ENCODE measurements at regions not wholly inside any gene's neighbourhood (a gene's known extent, or its start where the extent isn't known, plus 50 kb on each side); places are given as distances from the start of the nearest gene placed in this dataset.

DNA sequence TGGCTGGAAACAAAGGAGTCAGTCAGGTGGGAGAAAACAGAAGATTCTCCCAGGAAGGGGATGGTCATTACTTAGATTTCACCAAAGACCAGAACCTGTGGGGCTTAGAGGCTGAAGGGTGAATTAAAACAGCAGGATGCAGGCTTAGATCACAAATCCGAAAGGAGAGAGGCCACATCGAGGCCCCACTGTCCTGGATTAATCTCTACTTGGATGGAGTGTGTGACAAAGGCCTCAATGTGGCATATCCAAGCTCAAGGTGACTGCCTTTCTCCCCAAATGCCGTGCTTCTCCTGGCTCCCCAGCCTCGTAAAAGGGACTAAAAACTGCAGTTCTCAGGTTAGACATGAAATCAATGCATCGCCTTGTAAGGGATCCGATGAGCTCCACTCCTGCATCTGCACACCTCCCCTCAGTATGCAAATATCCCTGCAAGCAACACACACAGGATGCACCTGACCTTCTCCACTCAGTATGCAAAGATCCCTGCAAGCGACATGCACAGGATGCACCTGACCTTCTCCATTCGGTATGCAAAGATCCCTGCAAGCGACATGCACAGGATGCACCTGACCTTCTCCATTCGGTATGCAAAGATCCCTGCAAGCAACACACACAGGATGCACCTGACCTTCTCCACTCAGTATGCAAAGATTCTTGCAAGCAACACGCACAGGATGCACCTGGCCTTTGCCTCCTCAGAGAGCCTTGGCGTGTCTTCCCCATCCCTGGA lies 447.4 kb downstream of the BRD1 start:
- no peak for DNase-seq

DNA sequence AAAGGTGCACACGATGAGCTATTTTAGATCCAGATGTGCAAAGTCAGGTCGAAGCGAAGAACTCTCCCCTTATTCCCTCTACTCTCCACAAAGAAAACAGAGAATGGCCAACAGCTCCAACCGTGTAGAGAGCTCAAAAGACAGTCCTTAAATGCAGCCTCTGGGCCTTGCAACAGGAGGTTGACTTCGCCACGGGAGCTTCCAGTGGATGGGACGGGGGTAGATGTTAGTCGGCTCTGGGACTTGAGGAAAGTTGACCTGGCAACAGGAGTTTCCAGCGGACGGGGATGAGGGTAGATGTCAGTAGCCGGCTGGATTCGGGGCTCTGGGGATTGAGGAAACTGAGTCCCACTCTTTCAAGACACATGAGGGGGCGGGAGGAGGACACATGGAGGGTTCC lies 450.4 kb downstream of the BRD1 start:
- DNase-seq: no peak

DNA sequence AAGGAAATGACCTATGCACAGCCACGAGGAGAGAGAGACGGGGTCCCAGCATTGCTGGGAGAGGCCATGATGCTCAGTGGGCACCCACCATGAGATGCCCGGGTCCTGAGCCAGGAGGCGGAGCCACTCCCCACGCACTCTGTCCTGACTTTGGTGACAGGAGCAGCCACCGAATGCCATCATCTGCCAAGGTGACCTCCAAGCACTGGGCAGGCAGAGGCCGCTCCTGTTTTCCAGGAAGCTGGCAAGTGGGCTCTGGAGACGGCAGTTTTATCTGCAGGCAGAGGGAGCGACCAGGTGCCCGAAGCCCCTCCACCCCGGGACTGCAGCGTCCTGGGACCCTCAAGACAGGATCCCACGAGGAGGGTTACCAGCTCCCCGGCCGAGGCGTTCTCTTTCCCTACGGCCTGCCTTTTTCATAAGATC lies 453.9 kb downstream of the BRD1 start:
- DNase-seq: no peak

DNA sequence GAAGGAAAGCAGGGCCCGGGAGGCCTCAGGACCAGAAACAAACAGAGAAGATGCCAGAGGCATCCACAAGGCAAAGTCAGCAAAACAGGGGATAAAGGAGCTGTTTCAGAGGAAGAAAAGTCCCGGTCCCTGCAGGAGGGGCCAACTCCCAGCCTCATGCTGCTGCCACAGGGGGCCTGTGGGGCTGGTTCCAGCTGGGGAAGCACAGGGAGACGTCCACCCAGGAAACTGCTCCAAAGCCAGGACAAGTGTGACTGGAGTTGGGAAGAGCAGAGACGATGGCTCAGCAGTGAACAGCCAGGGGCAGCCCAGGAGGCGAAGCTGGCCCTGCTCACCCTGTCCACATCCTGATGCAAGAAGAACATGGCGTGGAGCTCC lies 454.4 kb downstream of the BRD1 start:
- no peak for DNase-seq

DNA sequence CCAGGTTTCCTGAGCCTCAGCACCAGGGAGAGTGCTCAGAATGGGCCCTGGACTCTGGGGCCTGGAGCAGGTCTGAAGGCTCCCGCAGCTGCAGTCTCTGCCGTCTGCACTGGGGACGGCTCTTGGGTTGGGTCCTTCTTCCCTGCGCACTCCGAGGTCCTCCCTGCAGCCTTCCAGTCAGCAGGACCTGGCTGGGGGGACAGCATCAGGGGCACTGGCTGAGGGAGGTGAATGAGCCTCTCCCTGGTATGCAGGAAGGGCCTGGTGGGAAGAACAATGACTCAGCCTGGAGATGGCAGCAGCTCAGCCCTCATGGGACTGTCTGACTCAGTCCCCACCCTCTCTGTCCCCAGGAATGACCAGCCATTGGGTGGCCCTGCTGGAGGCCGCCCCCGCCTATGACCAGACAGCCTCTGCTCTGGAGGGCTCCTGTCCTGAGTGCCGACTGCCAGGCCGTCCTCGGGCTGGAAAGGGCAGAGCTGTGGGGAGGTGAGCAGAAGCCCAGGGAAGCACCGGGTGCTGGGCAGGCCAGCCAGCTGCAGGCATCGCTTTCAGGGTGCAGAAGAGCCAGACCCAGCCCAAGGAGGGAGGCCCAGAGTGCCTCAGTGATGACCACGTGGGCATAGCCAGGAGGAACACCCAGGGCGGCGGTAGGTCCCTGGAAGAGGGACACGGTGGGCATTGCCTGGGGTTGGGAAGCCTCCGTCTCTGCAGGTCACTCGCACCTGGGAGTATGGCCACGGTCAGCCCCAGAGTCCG lies 455.0 kb downstream of the BRD1 start:
- no peak for DNase-seq

DNA sequence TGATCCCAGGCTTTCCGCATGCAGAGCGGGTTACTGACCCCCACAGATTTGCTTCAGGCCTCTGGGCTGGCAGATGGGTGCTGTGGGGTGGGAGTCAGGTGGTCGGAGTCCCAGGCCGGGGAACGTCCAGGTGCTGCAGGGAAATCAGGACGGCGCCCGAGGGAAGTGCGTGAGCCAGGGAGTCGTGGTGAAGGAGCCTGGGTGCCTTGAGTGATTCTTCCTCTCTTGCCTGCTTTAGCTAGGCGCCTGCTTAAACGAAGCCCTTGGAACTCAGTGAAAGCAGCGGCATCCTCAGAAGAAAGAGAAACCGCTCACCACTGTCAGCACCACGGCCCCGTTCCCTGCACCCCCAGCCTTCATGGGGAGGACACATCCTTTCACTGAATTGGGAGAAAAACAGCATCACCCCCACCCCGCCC lies 455.6 kb downstream of the BRD1 start:
- DNase-seq: no peak

DNA sequence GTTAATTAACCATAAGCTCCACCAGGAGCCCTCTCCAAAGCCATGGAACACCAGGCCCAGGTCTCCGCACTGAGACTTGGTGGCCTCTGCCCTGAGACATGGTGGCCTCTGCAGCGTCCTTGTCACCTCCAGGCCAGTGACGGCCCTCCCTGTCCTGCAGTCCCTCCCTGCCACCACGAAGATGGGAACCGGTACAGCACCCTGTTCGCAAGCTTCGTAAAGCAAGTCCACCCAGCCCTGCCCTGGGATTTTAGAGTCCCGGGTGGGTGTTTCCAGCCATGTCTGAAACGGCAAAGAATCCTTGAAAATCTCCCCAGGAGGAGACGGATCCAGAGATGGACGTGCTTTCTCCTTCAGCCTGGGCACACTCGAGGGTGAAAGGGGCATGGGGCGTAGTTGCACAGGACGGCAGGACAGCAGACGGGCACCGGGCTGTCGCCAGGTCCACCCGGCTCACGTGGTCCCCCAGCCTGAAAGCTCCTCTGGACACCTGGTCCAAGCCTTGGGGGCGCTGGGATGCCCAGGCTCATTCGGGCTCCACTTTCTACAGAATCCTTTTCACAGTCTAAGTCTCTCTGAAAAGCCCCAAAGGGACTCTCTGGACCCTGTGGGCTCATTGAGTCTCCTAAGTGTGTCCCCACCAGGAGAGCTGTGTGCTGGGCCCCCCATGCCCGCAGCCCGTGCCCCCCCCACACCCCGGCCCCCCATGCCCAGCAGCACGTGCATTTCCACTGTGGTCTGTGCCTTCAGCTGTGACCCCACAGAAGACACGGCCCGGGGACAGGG lies 456.2 kb downstream of the BRD1 start:
- DNase-seq: no peak

DNA sequence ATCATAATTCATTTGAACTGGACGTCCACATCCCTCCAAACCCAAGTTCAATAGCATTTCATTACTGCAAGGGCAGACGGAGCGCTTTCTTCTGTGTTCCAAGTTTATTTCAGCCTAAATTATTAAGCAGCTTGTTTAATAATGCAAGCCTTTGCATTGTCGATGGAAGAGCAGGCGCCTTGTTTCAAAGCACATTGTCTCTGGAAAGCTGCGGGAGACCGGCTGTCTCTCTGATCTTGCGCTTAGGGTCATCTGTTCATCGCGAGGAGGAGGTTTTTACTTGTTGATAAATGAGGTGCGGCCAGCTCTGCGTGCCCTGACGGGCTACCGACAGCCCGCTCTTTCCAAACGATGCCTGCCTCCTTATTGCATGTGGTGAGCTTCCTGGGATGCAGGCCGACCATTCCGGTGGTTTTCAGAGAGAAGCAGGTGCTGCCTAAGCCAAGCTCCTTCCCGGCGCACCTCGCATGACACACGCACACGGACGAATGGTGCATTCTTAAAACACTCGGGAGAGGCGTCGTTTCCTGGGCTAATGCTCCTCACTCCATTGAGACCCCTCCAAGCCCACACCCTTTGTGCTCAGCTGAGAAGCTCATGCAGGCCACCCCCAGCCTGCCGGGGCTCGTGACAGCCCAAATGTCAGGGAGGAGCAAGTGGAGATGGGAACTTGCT lies 456.9 kb downstream of the BRD1 start:
- DNase-seq: no peak

DNA sequence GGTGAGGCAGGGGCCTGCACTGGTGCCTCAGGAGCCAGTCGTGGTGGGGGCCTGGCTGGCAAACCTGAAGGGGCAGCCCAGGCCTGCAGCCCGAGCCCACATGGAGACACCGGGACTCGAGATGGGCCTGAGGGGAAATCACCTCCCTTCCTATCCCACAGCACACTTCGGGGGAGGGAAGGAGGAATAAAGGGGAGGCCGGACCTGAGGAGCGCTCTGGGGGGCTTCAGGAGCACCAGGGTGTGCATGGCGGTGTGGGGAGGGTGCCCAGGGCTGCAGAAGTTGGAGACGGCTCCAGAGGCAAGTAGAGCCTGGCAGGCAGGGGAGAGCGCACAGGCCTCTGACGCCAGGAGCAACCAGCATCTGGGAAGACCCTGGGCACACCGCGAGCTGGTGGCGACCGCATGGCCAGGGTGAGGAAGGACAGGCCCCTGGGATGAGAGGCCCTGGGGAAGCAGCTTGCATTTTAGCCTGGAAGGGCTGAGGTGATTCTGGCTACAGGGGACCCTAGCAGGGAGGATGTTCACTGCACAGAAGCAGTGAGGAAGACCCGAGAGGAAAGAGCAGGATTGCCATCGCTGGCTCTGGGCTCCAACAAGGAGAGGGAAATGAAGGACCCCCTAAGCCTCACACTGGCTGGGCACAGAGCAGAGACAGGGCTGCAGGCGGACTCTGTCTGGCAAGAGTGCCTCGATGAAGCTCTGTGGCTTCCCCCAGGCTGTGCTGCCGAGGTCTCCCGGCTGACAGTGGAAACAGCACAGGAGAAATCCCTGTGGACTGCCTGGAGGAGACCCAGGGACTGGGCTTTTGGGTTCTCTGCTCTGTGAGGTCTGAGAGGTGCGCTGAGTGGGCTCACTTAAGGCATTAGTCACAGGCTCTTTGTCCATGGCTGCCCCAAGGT lies 457.7 kb downstream of the BRD1 start:
- DNase-seq: no peak

DNA sequence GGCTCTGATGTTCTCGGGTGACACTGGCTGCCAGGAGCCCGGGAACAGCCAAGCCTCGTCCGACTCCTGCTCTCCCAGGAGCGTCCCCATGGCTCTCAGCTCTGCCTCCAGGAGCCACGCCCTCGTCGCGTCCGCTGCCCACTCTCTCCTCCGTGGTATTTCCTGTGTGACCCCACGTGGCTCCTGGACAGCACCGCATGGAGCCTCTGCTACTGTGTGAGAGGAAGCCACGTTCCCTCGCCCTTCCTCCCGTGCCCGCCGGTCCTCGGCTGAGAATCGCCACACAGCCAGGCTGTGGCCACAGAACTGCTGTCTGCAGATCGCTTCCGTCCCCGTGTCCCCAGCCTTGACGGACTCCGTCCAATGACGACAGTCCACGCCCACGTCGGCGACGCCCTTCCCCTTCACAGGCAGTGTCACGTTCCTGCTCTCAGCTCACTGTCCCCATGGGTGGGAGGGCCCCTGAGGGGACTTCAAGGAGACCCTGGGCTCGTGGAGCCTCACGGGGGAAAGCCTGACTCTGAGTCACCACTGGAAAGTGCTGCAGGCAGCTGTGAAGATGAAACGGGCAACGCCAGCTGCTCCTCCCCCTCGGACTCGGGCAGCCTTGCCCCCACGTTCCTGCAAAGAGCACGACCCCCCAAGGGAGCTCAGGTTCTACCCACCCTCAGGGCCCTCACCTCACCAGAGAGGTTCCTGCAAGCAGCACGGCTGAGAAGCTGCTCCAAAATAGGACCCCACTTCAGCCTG lies 458.5 kb downstream of the BRD1 start:
- DNase-seq: no peak

DNA sequence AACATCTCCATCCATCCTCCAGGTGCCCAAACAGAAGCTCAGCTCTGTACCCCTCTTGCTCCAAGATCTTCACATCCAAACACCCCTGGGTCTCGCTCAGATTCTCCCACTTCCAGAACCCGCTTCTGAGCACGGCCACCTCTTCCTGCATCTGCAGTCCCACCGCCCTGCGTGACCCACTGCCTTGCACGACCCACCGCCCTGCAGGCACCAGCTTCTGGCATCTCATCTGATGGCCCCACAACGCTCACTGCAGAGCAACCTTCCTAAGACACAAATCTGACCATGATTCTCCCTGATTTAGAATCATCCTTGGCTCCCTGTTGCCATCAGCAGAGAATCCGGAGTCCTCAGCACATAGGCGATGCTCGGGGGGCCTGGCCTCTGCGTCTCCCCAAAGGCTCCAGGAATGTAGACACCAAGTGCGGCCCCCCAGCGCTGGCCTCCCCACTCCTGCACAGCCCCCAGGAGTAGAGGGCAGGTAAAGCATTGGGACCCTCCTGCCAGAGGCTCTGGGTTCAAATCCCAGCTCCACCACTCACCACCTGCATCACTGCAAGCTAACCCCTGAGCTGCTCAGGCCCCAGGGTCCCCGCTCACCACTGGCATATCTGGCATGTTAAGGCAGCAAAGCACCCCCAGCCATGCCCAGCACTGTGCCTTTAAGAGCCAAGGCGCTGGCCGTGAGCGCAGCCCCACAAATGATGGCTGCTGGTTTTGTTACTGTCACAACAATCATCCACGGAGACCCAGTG lies 459.3 kb downstream of the BRD1 start:
- no peak for DNase-seq

DNA sequence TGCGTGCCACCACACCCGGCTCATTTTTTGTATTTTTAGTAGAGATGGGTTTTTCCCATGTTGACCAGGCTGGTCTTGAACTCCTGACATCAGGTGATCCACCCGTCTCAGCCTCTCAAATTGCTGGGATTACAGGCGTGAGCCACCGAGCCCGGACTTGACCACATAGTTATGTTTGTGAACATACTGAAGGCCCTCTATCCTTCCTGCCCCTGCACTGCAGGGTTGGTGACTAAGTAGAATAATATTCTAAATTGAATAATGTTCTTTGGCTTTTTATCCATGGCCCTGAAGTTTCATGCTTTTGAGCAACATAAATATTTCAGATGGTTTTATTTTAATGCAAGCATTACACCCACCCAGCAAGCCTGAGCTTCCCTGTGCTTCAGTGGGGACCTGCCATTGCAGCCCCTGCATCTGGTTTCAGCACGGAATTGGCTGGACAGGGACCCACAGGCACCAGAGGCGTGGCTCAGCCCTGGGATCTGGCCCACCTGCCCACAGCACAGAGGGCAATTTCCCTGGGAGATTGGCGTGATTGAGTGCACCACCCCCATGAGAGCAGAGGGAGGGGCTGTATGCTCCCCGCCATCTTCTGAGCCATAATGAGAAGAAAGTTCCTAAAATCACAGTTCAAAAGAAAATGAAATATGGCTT lies 460.5 kb downstream of the BRD1 start:
- no peak for DNase-seq

DNA sequence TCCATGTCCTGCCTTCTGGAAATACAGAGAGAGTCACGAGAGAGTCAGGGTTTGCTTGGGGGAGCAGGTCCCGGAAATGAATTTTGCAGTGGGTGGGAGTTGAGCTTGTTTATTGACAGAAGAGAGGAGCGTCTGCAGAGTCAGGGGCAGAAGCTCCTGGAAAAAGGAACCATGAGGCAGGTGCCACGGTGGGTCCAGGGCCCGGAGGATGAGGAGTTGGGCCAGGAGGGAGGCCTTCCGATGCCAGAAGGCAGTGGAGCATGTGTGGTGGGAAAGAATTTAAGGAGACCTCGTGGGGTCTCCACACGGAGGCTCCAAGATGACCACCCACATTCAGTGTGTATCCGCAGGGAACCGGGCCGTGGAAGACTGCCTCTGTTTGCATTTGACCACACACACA lies 461.2 kb downstream of the BRD1 start:
- no peak for DNase-seq

DNA sequence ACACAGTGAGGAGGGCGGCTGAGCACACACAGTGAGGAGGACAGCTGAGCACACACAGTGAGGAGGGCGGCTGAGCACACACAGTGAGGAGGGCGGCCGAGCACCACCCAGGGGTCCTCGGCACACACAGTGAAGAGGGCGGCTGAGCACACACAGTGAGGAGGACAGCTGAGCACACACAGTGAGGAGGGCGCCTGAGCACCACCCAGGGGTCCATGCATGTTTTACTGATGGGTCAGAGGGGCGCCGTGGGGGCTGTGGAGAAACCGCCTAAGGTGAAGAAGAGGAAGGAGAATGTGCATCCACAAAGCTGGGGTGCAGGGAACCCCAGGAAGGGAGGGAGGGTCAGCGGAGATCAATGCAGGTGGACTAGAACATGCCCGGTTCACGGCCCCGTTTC lies 461.8 kb downstream of the BRD1 start:
- DNase-seq: no peak

DNA sequence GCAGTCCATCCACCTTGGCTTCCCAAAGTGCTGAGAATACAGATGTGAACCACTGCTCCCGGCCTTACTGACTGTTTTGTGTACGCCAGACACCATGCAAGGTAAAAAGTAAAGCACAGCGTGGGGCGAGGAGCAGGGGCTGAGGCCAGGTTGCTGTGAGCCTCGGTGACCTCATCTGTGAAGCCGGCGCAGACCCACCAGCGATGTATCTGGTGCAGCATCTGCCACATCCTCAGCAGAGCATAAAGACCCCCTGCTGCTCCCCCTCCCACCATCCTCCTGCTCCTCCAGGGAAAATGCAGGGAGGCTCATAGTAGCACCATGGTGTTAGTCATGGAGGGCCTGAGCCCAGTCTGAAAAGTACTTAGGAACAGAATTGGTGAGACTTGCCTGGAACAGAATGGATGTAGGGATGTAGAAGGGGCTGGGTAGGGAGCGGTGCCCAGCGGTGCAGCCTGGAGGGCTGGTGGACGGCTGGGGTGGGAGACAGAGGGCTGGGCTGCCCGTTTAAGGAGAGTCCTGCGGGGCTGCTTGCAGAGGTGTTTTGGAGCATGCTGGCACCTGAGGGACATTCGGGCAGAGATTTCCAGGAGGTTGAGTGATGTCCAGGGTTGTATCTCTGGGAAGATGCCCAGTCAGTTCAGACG lies 462.4 kb downstream of the BRD1 start:
- no peak for DNase-seq

DNA sequence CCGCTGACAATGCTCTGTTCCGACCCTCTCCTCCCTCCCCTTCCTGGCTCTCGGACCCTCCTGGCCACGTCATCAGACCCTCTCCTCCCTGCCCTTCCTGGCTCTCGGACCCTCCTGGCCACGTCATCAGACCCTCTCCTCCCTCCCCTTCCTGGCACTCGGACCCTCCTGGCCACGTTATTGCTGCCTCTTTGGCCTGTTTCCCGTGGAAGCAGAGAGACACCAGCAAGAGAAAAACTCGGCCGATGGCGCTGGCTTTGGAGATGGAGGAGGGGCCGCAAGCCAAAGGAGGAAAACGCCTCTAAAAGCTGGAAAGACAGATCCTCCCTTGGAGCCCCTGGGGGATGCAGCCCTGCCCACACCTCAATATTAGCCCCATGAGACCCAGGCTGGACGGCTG lies 463.3 kb downstream of the BRD1 start:
- no peak for DNase-seq

DNA sequence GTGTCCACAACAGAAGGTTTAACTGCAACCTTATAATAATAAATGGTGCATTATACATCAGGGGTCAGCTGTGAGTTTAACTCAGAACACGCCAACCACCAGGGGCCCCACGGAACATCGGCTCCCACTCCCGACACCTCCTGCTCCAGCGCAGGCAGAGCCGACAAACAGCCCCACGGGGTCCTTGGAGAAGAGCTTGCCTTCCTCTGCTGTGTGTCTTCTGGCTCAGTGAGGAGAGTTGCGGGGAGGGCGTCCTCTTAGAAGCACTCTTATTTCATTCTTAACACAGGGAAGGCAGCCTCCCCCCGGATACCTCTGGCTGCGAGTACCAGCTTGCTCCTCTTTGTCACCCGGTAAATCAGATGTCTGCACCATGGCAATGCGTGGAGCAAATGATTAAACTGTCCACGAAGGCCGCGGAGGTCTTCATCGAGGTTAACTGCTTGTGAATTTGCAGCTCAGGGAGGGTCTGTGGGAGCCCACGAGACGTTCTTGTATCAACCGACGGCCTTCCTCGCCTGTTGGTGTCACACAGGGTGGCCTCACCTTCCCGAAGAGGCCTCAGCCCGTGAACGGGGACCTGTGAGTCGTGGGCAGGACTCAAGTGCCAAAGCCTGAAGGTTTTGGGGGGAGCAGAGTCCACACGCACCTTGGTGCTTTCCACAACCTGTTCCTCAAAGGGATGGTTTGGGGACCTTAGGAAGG lies 464.0 kb downstream of the BRD1 start:
- no peak for DNase-seq

DNA sequence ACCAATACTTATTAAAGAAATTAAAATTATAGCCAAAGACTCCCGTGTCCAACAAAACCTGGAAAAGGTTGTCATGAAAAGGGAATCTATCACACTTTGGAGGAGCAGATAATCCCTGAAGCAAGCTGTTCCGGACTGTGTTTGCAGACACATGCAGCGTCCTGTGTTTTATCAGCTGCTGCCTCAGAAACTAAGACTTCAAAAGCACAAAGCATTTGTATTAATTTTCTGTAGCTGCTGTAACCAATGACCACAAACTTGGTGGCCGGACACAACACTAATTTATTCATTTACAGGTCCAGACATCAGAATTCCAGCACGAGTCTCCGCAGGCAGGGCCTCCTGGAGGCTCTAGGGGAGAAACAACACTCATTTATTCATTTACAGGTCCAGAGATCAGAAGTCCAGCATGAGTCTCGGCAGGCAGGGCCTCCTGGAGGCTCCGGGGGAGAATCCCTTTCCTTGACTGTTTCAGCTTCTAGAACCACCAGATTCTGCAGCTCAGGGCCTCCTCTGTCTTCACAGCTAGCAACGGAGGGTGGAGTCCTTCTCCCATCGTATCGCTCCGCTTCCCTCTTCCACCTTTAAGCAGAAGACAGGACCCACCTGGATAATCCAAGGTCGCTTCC lies 465.3 kb downstream of the BRD1 start:
- no peak for DNase-seq
